Liver (tissue), 8 donors: ENCODE measurements at regions not wholly inside any gene's neighbourhood (a gene's known extent, or its start where the extent isn't known, plus 50 kb on each side); places are given as distances from the start of the nearest gene placed in this dataset.

Experiments
- DNase-seq: peaks from one replicate; pipeline ENCODE4 v3.0.0-alpha.2; 2017; ENCODE audit warnings: low spot score
- H3K27ac ChIP-seq, 2 donors: one replicate each; pipeline ENCODE4 v1.7.0; 2013; ENCODE audit warnings: inconsistent platforms in 2 of 2, low read length in 2 of 2, control low read depth in 1 of 2, low read depth in 1 of 2, mild to moderate bottlenecking in 1 of 2
- H3K27me3 ChIP-seq, 4 donors: one replicate each; pipeline versions ENCODE4 v1.6.1 to v1.7.0; 2013; ENCODE audit warnings: low read length in 3 of 4, inconsistent platforms in 1 of 4, mild to moderate bottlenecking in 1 of 4, moderate library complexity in 1 of 4; ENCODE audit not compliant: control insufficient read depth in 4 of 4, insufficient read depth in 4 of 4
- H3K36me3 ChIP-seq, 4 donors: one replicate each; pipeline versions ENCODE4 v1.6.1 to v1.7.0; 2013; ENCODE audit warnings: low read length in 3 of 4, mild to moderate bottlenecking in 3 of 4, low read depth in 1 of 4, moderate library complexity in 1 of 4; ENCODE audit not compliant: control insufficient read depth in 4 of 4, insufficient read depth in 3 of 4
- H3K4me1 ChIP-seq, 4 donors: one replicate each; pipeline versions ENCODE4 v1.6.1 to v1.7.0; 2013; ENCODE audit warnings: low read length in 3 of 4, mild to moderate bottlenecking in 3 of 4, moderate library complexity in 1 of 4; ENCODE audit not compliant: control insufficient read depth in 4 of 4, insufficient read depth in 4 of 4
- H3K4me3 ChIP-seq, 3 donors: one replicate each; pipeline versions ENCODE4 v1.6.1 to v1.7.0; 2013; ENCODE audit warnings: low read length in 3 of 3, control low read depth in 1 of 3, low read depth in 1 of 3, mild to moderate bottlenecking in 1 of 3
- H3K9ac ChIP-seq, 2 donors: one replicate each; pipeline ENCODE4 v1.7.0; 2013; ENCODE audit warnings: low read length in 2 of 2, mild to moderate bottlenecking in 2 of 2, moderate library complexity in 2 of 2, control low read depth in 1 of 2, low read depth in 1 of 2
- H3K9me3 ChIP-seq, 4 donors: one replicate each; pipeline versions ENCODE4 v1.6.1 to v1.7.0; 2013; ENCODE audit warnings: low read length in 3 of 4; ENCODE audit not compliant: control insufficient read depth in 4 of 4
- CTCF ChIP-seq: fragments of 150-350 bp; IDR thresholded peaks from 2 replicates; pipeline ENCODE4 v1.5.1; 2017; ENCODE audit warnings: improper control_type of control experiment, low read depth, low read length; ENCODE audit not compliant: missing input control
- FOXA2 ChIP-seq: IDR thresholded peaks from 2 replicates; pipeline ENCODE4 v1.6.1; 2016; ENCODE audit warnings: antibody characterized with exemption
- GABPA ChIP-seq, 2 donors: IDR thresholded peaks in 1 of 2; conservative IDR thresholded peaks in 1 of 2; 2 replicates each; pipeline ENCODE4 v1.6.1; 2016; ENCODE audit warnings: antibody characterized with exemption in 2 of 2, mild to moderate bottlenecking in 1 of 2, moderate library complexity in 1 of 2
- HNF4A ChIP-seq, 2 donors: conservative IDR thresholded peaks; 2 replicates each; pipeline ENCODE4 v1.6.1; 2016; ENCODE audit warnings: antibody characterized with exemption in 2 of 2, mild to moderate bottlenecking in 2 of 2
- HNF4G ChIP-seq: IDR thresholded peaks from 2 replicates; pipeline ENCODE4 v1.6.1; 2016; ENCODE audit warnings: antibody characterized with exemption
- JUND ChIP-seq, 2 donors: IDR thresholded peaks; 2 replicates each; pipeline ENCODE4 v1.6.1; 2016; ENCODE audit warnings: antibody characterized with exemption in 2 of 2
- NR2F2 ChIP-seq: IDR thresholded peaks from 2 replicates; pipeline ENCODE4 v1.6.1; 2016; ENCODE audit warnings: antibody characterized with exemption
- RAD21 ChIP-seq, 2 donors: IDR thresholded peaks; 2 replicates each; pipeline ENCODE4 v1.6.1; 2016; ENCODE audit warnings: antibody characterized with exemption in 2 of 2, mild to moderate bottlenecking in 2 of 2
- SP1 ChIP-seq: IDR thresholded peaks from 2 replicates; pipeline ENCODE4 v1.6.1; 2018; ENCODE audit warnings: antibody characterized with exemption, mild to moderate bottlenecking
- TAF1 ChIP-seq: conservative IDR thresholded peaks from 2 replicates; pipeline ENCODE4 v1.6.1; 2016; ENCODE audit warnings: antibody characterized with exemption, mild to moderate bottlenecking
- YY1 ChIP-seq: IDR thresholded peaks from 2 replicates; pipeline ENCODE4 v1.6.1; 2016; ENCODE audit warnings: antibody characterized with exemption, mild to moderate bottlenecking
- ZBTB33 ChIP-seq: IDR thresholded peaks from 2 replicates; pipeline ENCODE4 v1.6.1; 2016; ENCODE audit warnings: antibody characterized with exemption
- WGBS: extraction: QIAGEN DNeasy Blood & Tissue Kit; methylation state at CpG from one replicate; pipeline ENCODE4 v1.1.7; 2013; 5-methylcytosine and 5-hydroxymethylcytosine counted together
- TF ChIP-seq, protein P1 (sequence below): IDR thresholded peaks from 2 replicates; pipeline ENCODE4 v1.6.1; 2016; ENCODE audit warnings: antibody characterized with exemption, mild to moderate bottlenecking
- TF ChIP-seq, protein P2 (sequence below): IDR thresholded peaks from 2 replicates; pipeline ENCODE4 v1.6.1; 2016; ENCODE audit warnings: antibody characterized with exemption
- donor health status: healthy.
- donor health status: healthy.
- donor health status: healthy.
- donor health status: healthy.
- donor health status: healthy.

DNA sequence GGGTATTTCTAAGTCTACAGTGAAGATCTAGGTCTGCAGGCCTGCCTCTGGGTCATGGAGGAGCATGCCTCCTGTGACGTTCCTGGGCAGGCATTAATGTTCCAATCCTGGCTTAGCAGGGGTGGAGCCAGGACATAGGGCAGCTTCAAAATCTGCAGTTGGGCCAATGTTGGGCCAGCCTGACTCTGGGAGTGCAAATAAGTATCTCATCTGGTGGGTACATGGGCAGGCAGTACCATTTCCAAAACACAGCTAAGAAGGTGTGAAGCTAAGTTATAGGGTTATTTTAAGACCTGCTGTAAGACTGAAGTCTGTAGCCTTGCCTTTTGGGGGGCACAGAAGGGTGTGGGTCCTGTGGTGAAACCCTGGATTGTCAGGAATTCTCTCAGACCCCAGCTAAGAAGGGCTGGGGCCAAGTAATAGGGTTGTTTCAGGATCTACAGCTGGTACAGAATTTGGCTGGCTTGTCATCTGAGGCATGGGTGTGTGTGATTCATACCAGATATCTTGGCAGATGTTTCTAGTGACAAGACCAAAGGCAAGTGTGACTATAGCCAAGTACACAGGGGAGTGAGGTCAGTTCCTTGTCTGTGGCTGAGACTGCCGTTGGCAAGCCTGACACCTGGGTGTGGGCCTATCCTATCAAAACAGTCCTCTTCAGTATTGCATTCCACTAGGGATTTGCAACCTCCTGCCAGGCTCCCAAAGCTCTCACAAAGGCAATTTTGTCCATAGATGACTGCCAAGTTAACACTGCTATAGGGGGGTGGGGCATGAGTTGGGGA, 468.7 kb upstream of the B3GALT2 start:
- H3K27ac ChIP-seq: no peak overlapping the region
- H3K36me3 ChIP-seq: no peaks in the 10 kb centered on the region
- TF ChIP-seq HNF4A (conservative IDR thresholded peaks at IDR 0.05) (no peak), ZBTB33 (no peak), CTCF (no peak), YY1 (no peak), JUND (IDR thresholded peaks at IDR 0.05) (no peak)
- no peaks in the 10 kb centered on the region for H3K4me1 ChIP-seq
- peaks cover 0 to 5% (median 3%) of the 10 kb centered on the region in 4 donors for H3K9me3 ChIP-seq
- no peak for DNase-seq
- 90% methylated on average over 2 of the region's 2 CpGs for WGBS
- no peak overlapping the region for H3K4me3 ChIP-seq
- no peak overlapping the region for H3K9ac ChIP-seq
- H3K27me3 ChIP-seq: no peaks in the 10 kb centered on the region

GRCh38 chr1:193649587-193649986, 463.2 kb upstream of the B3GALT2 start:
- Histone ChIP-seq H3K4me3 (no peak overlapping the region), H3K9me3 (peaks cover 0 to 5% (median 2%) of the 10 kb centered on the region in 4 donors), H3K27ac (no peak overlapping the region), H3K36me3 (no peaks in the 10 kb centered on the region), H3K9ac (no peak overlapping the region), H3K27me3 (no peaks in the 10 kb centered on the region), H3K4me1 (no peaks in the 10 kb centered on the region)
- DNase-seq: no peak
- 68% methylated on average over 3 of the region's 3 CpGs for WGBS
- no peak for TF ChIP-seq RAD21 (IDR thresholded peaks at IDR 0.05)
- TF ChIP-seq FOXA2: no peak

DNA sequence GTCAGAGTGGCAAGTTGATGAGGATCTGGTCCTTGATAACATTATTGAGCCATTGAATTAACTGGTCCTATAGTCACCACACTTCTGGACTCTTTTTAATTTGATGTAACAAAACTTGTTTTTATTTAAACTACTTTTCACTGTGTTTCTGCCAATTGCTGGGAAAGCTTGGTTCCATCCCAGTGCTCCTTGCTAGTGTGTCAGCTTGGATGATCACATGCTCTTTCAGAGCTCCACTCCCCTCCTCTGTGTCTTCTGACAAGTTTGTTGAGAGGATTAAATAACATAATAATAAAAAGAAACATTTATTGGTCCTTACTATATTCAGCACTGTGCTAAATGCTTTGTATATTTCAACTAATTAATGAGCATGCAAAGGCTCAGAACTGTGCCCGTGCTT, 448.5 kb upstream of the B3GALT2 start:
- Histone ChIP-seq H3K9me3 (no peaks in the 10 kb centered on the region), H3K36me3 (no peaks in the 10 kb centered on the region)
- WGBS: 99% methylated on average over 1 of the region's 1 CpG
- TF ChIP-seq, protein P1, sequence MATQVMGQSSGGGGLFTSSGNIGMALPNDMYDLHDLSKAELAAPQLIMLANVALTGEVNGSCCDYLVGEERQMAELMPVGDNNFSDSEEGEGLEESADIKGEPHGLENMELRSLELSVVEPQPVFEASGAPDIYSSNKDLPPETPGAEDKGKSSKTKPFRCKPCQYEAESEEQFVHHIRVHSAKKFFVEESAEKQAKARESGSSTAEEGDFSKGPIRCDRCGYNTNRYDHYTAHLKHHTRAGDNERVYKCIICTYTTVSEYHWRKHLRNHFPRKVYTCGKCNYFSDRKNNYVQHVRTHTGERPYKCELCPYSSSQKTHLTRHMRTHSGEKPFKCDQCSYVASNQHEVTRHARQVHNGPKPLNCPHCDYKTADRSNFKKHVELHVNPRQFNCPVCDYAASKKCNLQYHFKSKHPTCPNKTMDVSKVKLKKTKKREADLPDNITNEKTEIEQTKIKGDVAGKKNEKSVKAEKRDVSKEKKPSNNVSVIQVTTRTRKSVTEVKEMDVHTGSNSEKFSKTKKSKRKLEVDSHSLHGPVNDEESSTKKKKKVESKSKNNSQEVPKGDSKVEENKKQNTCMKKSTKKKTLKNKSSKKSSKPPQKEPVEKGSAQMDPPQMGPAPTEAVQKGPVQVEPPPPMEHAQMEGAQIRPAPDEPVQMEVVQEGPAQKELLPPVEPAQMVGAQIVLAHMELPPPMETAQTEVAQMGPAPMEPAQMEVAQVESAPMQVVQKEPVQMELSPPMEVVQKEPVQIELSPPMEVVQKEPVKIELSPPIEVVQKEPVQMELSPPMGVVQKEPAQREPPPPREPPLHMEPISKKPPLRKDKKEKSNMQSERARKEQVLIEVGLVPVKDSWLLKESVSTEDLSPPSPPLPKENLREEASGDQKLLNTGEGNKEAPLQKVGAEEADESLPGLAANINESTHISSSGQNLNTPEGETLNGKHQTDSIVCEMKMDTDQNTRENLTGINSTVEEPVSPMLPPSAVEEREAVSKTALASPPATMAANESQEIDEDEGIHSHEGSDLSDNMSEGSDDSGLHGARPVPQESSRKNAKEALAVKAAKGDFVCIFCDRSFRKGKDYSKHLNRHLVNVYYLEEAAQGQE: no peak
- TF ChIP-seq RAD21 (IDR thresholded peaks at IDR 0.05) (no peak), SP1 (no peak), YY1 (no peak), CTCF (no peak), HNF4A (conservative IDR thresholded peaks at IDR 0.05) (no peak), TAF1 (no peak), ZBTB33 (no peak), JUND (IDR thresholded peaks at IDR 0.05) (no peak), HNF4G (no peak), GABPA (IDR thresholded peaks at IDR 0.05 in 1 of 2, conservative IDR thresholded peaks at IDR 0.05 in 1 of 2) (no peak), NR2F2 (no peak)
- TF ChIP-seq, protein P2, sequence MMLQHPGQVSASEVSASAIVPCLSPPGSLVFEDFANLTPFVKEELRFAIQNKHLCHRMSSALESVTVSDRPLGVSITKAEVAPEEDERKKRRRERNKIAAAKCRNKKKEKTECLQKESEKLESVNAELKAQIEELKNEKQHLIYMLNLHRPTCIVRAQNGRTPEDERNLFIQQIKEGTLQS: no peak

More for the DNA sequence above, 448.5 kb upstream of the B3GALT2 start:
- Histone ChIP-seq H3K4me3 (no peak overlapping the region), H3K27me3 (no peaks in the 10 kb centered on the region), H3K9ac (no peak overlapping the region), H3K4me1 (peaks cover 0 to 4% (median 0%) of the 10 kb centered on the region in 4 donors), H3K27ac (no peak overlapping the region)
- no peak for DNase-seq
